GM12892 (cell line): ENCODE measurements at regions not wholly inside any gene's neighbourhood (a gene's known extent, or its start where the extent isn't known, plus 50 kb on each side); places are given as distances from the start of the nearest gene placed in this dataset.

ENCODE experiments used
- POLR2A ChIP-seq: IDR thresholded peaks from 2 replicates; pipeline ENCODE4 v1.6.1; 2011; ENCODE audit warnings: low read depth, low read length, control low read depth
- TAF1 ChIP-seq: IDR thresholded peaks from 2 replicates; pipeline ENCODE4 v1.6.1; 2011; ENCODE audit warnings: low read depth, mild to moderate bottlenecking, control low read depth, low read length, borderline replicate concordance

- TF ChIP-seq TAF1 (no peak), POLR2A (no peak)
Measured at GRCh38 chr2:234805836-234806235, 146.0 kb upstream of the SH3BP4 start.
